KMS-11 (cell line): ENCODE measurements at regions not wholly inside any gene's neighbourhood (a gene's known extent, or its start where the extent isn't known, plus 50 kb on each side); places are given as distances from the start of the nearest gene placed in this dataset.

Source experiments
- H2AFZ ChIP-seq: fragments of 200-600 bp; sonication (generic); 2 replicates; pipeline ENCODE4 v1.6.1; 2016; ENCODE audit warnings: antibody characterized with exemption, mixed run types, low read depth
- H3K27ac ChIP-seq: fragments of 200-600 bp; sonication (generic); 2 replicates; pipeline ENCODE4 v1.6.1; 2016; ENCODE audit warnings: mild to moderate bottlenecking, mixed run types
- H3K27me3 ChIP-seq: fragments of 200-600 bp; sonication (generic); 2 replicates; pipeline ENCODE4 v1.6.1; 2017; ENCODE audit warnings: mild to moderate bottlenecking, low read depth, mixed run types, moderate library complexity; ENCODE audit not compliant: insufficient read depth
- H3K36me3 ChIP-seq: fragments of 200-600 bp; sonication (generic); 2 replicates; pipeline ENCODE4 v1.6.1; 2017; ENCODE audit warnings: mild to moderate bottlenecking, mixed run types; ENCODE audit not compliant: insufficient read depth
- H3K4me1 ChIP-seq: fragments of 200-600 bp; sonication (generic); 2 replicates; pipeline ENCODE4 v1.6.1; 2016; ENCODE audit warnings: mild to moderate bottlenecking, low read depth, mixed run types; ENCODE audit not compliant: poor library complexity, severe bottlenecking
- H3K4me2 ChIP-seq: fragments of 200-600 bp; sonication (generic); 2 replicates; pipeline ENCODE4 v1.7.0; 2016; ENCODE audit warnings: mild to moderate bottlenecking, mixed run types
- H3K4me3 ChIP-seq: fragments of 200-600 bp; sonication (generic); IDR thresholded peaks from 2 replicates; pipeline ENCODE4 v1.6.1; 2017; ENCODE audit warnings: low read depth, low read length, mixed read lengths; ENCODE audit not compliant: insufficient read depth
- H3K79me2 ChIP-seq: fragments of 200-600 bp; sonication (generic); 2 replicates; pipeline ENCODE4 v1.6.1; 2016; ENCODE audit warnings: low read depth, mixed run types; ENCODE audit not compliant: insufficient read depth
- H3K9ac ChIP-seq: fragments of 200-600 bp; sonication (generic); 2 replicates; pipeline ENCODE4 v1.6.1; 2016; ENCODE audit warnings: mild to moderate bottlenecking, mixed run types
- H4K20me1 ChIP-seq: fragments of 200-600 bp; sonication (generic); 2 replicates; pipeline ENCODE4 v1.6.1; 2016; ENCODE audit warnings: mild to moderate bottlenecking, mixed run types; ENCODE audit not compliant: insufficient read depth
- TF ChIP-seq, protein P1 (sequence below): fragments of 200-600 bp; sonication (generic); conservative IDR thresholded peaks from 2 replicates; pipeline ENCODE4 v1.6.1; 2017; ENCODE audit warnings: low read depth, mild to moderate bottlenecking, antibody characterized with exemption, low read length, moderate library complexity, mixed read lengths

DNA sequence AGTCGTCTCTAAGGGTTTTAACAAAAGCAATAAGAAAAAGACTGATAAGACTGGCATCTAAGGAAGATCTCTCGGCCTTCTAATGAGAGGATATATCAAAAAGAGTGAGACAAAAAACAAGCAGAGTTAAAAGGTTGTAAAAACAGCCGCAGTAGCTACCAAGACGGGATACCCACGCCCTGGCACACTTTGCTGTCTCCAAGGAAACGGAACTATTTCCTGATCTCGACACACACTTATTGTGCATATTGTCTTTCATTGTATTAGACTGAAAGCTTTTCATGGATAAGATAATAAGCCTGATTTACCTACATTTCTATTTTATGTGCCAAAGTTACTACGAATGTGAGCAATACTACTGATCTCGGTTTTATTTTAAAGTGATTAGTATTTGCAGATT lies 161.5 kb upstream of the MCTP2 start:
- Histone ChIP-seq H3K27me3 (no peaks in the 10 kb centered on the region), H3K9ac (no peak overlapping the region), H2AFZ (no peak overlapping the region), H3K4me3 (no peak overlapping the region), H3K27ac (no peak overlapping the region), H3K79me2 (no peaks in the 10 kb centered on the region), H3K36me3 (no peaks in the 10 kb centered on the region), H3K4me2 (no peak overlapping the region), H4K20me1 (no peaks in the 10 kb centered on the region), H3K4me1 (no peaks in the 10 kb centered on the region)
- TF ChIP-seq, protein P1, sequence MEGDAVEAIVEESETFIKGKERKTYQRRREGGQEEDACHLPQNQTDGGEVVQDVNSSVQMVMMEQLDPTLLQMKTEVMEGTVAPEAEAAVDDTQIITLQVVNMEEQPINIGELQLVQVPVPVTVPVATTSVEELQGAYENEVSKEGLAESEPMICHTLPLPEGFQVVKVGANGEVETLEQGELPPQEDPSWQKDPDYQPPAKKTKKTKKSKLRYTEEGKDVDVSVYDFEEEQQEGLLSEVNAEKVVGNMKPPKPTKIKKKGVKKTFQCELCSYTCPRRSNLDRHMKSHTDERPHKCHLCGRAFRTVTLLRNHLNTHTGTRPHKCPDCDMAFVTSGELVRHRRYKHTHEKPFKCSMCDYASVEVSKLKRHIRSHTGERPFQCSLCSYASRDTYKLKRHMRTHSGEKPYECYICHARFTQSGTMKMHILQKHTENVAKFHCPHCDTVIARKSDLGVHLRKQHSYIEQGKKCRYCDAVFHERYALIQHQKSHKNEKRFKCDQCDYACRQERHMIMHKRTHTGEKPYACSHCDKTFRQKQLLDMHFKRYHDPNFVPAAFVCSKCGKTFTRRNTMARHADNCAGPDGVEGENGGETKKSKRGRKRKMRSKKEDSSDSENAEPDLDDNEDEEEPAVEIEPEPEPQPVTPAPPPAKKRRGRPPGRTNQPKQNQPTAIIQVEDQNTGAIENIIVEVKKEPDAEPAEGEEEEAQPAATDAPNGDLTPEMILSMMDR: no peak

DNA sequence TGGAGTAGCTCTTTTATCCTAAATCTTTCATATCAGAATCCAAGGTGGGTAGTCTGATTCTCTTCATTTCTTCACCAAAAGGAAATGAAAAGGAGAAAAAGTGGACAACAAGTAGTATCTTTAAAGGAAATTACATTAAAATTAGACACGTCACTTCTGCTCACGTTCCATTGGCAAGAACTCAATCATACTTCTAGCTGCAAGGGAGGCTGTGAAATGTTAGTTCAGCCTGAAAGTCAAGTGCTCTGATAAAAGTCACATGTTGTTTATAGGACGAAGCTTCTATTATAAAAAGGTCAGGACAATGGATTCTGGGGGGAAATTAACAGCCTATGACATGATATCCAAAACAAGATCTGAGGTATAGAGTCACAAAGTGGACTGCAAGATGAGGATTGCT lies 164.6 kb upstream of the MCTP2 start:
- no peak overlapping the region for H3K4me2 ChIP-seq
- H3K27me3 ChIP-seq: no peaks in the 10 kb centered on the region
- H4K20me1 ChIP-seq: no peaks in the 10 kb centered on the region
- no peak overlapping the region for H3K27ac ChIP-seq
- H3K9ac ChIP-seq: no peak overlapping the region
- TF ChIP-seq, protein P1: no peak
- H3K4me3 ChIP-seq: no peak overlapping the region
- no peaks in the 10 kb centered on the region for H3K79me2 ChIP-seq
- H2AFZ ChIP-seq: no peak overlapping the region
- no peaks in the 10 kb centered on the region for H3K4me1 ChIP-seq
- no peaks in the 10 kb centered on the region for H3K36me3 ChIP-seq

DNA sequence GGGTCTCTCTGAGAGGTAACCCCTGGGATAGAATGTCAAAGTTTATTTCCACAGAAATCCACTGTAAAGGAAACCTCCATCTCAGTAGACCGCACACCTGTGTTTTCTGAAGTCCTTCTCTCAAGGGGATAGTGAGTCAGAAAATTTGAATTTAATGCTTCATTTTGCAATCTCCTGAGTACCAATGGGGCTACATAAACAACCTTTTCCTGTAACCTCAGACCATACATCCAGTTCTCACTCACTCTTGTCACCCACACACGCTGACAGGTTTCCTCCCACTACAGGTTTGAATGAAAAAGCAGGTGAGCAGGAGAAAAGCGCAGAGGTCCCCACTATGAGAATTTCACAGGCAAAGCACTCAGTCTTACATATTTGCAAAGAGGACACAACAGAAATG lies 165.3 kb upstream of the MCTP2 start:
- H3K4me3 ChIP-seq: no peak overlapping the region
- no peak overlapping the region for H3K27ac ChIP-seq
- H3K4me1 ChIP-seq: no peaks in the 10 kb centered on the region
- H3K4me2 ChIP-seq: no peak overlapping the region
- H3K79me2 ChIP-seq: no peaks in the 10 kb centered on the region
- no peaks in the 10 kb centered on the region for H3K27me3 ChIP-seq
- TF ChIP-seq, protein P1: no peak
- no peaks in the 10 kb centered on the region for H3K36me3 ChIP-seq
- H4K20me1 ChIP-seq: no peaks in the 10 kb centered on the region
- H2AFZ ChIP-seq: no peak overlapping the region
- no peak overlapping the region for H3K9ac ChIP-seq

DNA sequence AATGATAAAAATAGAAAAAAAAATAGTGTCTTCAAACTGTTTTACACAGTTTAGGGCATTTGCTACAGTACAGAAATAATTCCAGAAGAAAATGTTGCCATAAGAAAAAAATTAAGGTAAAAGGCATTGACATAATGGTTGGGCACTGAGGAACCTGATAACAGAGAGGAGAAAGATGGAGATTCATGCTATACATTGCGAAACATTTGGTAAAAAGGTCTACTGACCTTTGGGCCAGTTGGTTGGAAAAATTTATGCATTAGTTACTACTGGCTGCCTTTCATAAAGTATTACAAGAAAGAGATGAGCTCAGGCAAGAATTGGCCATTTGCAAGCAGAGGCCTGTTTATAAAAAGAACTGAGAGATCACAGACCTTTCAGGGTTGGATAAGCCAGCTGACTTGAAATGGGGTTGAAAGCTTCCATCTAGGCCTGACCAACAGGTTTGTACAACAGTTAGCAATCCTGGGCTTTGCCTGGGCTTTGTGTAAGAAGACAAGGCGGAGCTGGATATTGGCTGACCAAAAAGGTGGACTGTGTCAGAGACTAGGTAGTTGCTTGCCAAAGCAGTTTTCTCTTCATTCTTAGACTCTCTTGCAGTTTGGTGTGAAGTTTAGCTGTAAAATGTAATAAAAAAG lies 166.6 kb upstream of the MCTP2 start:
- no peaks in the 10 kb centered on the region for H3K4me1 ChIP-seq

More for the DNA sequence above, 166.6 kb upstream of the MCTP2 start:
- Histone ChIP-seq H3K9ac (no peak overlapping the region), H2AFZ (no peak overlapping the region), H3K4me3 (no peak overlapping the region), H3K79me2 (no peaks in the 10 kb centered on the region), H3K4me2 (no peak overlapping the region), H3K36me3 (no peaks in the 10 kb centered on the region), H3K27ac (no peak overlapping the region), H4K20me1 (no peaks in the 10 kb centered on the region), H3K27me3 (no peaks in the 10 kb centered on the region)
- TF ChIP-seq, protein P1: no peak
